DMS153 treated with DMSO at 0.1 percent for 48 hours (cell line): ENCODE measurements at regions not wholly inside any gene's neighbourhood (a gene's known extent, or its start where the extent isn't known, plus 50 kb on each side); places are given as distances from the start of the nearest gene placed in this dataset.
"Not testable (repeated sequence)": the region's sequence is repeated elsewhere in the genome, so short reads cannot be mapped to it uniquely, and the experiment has no call there.

Experiments used
- DNase-seq: peaks from one replicate; lab custom pipeline; 2025; ENCODE audit not compliant: unreplicated experiment; lab: John Stamatoyannopoulos, UW

- DNase-seq = no peak
Measured at GRCh38 chr4:158053086-158053485, 119.7 kb downstream of the GASK1B start.

GRCh38 chr4:158051401-158052235 is 121.2 kb downstream of the GASK1B start:
- no peak for DNase-seq

- DNase-seq = no peak
Measured at GRCh38 chr4:158050942-158051341, 121.9 kb downstream of the GASK1B start.

GRCh38 chr4:158046345-158046744 is 126.5 kb downstream of the GASK1B start:
- no peak for DNase-seq

GRCh38 chr4:158043971-158044618 is 128.7 kb downstream of the GASK1B start:
- DNase-seq = no peak

- DNase-seq = no peak
Measured at GRCh38 chr4:158042591-158043030, 130.2 kb downstream of the GASK1B start.

GRCh38 chr4:158038718-158039117 is 134.1 kb downstream of the GASK1B start:
- DNase-seq = no peak

GRCh38 chr4:158036998-158037397 is 135.8 kb downstream of the GASK1B start:
- no peak for DNase-seq

GRCh38 chr4:158035662-158036195 is 137.1 kb downstream of the GASK1B start:
- no peak for DNase-seq

- DNase-seq = no peak
Measured at GRCh38 chr4:158033416-158034120, 139.3 kb downstream of the GASK1B start.

GRCh38 chr4:158032733-158033415 is 140.0 kb downstream of the GASK1B start:
- no peak for DNase-seq

- not testable (repeated sequence) for DNase-seq
Measured at GRCh38 chr4:158028381-158028780, 144.4 kb downstream of the GASK1B start.

GRCh38 chr4:158025131-158025530 is 147.7 kb downstream of the GASK1B start:
- no peak for DNase-seq

GRCh38 chr4:158020734-158021346 is 152.0 kb downstream of the GASK1B start:
- DNase-seq = no peak

- no peak for DNase-seq
Measured at GRCh38 chr4:158020176-158020575, 152.6 kb downstream of the GASK1B start.

GRCh38 chr4:158018831-158019230 is 154.0 kb downstream of the GASK1B start:
- no peak for DNase-seq

- no peak for DNase-seq
Measured at GRCh38 chr4:158018221-158018830, 154.5 kb downstream of the GASK1B start.

- DNase-seq = no peak
Measured at GRCh38 chr4:158016511-158016910, 156.3 kb downstream of the GASK1B start.

- no peak for DNase-seq
Measured at GRCh38 chr4:158015241-158015640, 157.6 kb downstream of the GASK1B start.

GRCh38 chr4:158013858-158014257 is 159.0 kb downstream of the GASK1B start:
- DNase-seq = no peak
